ENCODE measurements at regions not wholly inside any gene's neighbourhood (a gene's known extent, or its start where the extent isn't known, plus 50 kb on each side); places are given as distances from the start of the nearest gene placed in this dataset.

GRCh38 chr17:69809331-69809730 is 265.7 kb upstream of the KCNJ16 start:
- peaks cover 85% of the 10 kb centered on the region for H3K9me3 ChIP-seq (ENCODE audit: low read length)
- ChIA-PET CTCF (ENCODE audit: low intra/inter-chr PET ratio, low total read pairs) (no interaction called here), POLR2A (no interaction called here)
- no peak overlapping the region for H3K9ac ChIP-seq (ENCODE audit: insufficient read depth, low read depth, low read length)
- no peak for FAIRE-seq
- H2AFZ ChIP-seq (ENCODE audit: low read length): no peak overlapping the region
- no peaks in the 10 kb centered on the region for H3K4me1 ChIP-seq (ENCODE audit: insufficient read depth, low read length)
- BruUV-seq (replicated peaks): no TSS peak
- H3K27me3 ChIP-seq (ENCODE audit: control insufficient read depth in 1 of 2, insufficient read depth in 2 of 2, low read length in 2 of 2): no peaks in the 10 kb centered on the region
- no peak overlapping the region for H3K27ac ChIP-seq (ENCODE audit: extremely low read length, insufficient read depth, low read length)
- no peak overlapping the region for H3K4me2 ChIP-seq (ENCODE audit: low read depth, low read length)
- WGBS (ENCODE audit: low lambda C conversion rate): 0% methylated on average over 1 of the region's 1 CpG
- DNase-seq (ENCODE audit: low spot score): no peak
- no peaks in the 10 kb centered on the region for H3K79me2 ChIP-seq (ENCODE audit: insufficient read depth, low read length)
- H4K20me1 ChIP-seq (ENCODE audit: insufficient read depth, low read length): no peaks in the 10 kb centered on the region
- H3K4me3 ChIP-seq (replicated peaks in 1 of 3; ENCODE audit: insufficient read depth in 1 of 3, low read depth in 2 of 3, low read length in 3 of 3): no peak overlapping the region
- no peaks in the 10 kb centered on the region for H3K36me3 ChIP-seq (replicated peaks in 1 of 2; ENCODE audit: control insufficient read depth in 1 of 2, insufficient read depth in 2 of 2, low read length in 2 of 2)
- intact Hi-C loops (cut with micrococcal nuclease; ENCODE audit: unreplicated experiment): no loop called here
- no peak for ATAC-seq
- in situ Hi-C loops (cut with HindIII; ENCODE audit: extremely low pct_ligation_motif_present, low pct_unique_long_range_greater_than_20kb): no loop called here
- no peak for TF ChIP-seq ZNF629 (CRISPR knock-in tag; conservative IDR thresholded peaks at IDR 0.05)
- no peak for TF ChIP-seq HINFP (CRISPR knock-in tag; IDR thresholded peaks at IDR 0.05; ENCODE audit: low read depth)
- no peak for TF ChIP-seq YY1 (IDR thresholded peaks at IDR 0.05; ENCODE audit: insufficient read depth, insufficient replicate concordance, low read depth, low read length)
- no peak for TF ChIP-seq GPBP1L1 (CRISPR knock-in tag; IDR thresholded peaks at IDR 0.05)
- no peak for TF ChIP-seq DRAP1 (CRISPR knock-in tag; IDR thresholded peaks at IDR 0.05)
- TF ChIP-seq ZBED4 (CRISPR knock-in tag; IDR thresholded peaks at IDR 0.05; ENCODE audit: borderline replicate concordance): no peak
- TF ChIP-seq AKNA (CRISPR knock-in tag; IDR thresholded peaks at IDR 0.05; ENCODE audit: borderline replicate concordance): no peak

Data from HepG2 (cell line).